GM12864 (cell line): ENCODE measurements at regions not wholly inside any gene's neighbourhood (a gene's known extent, or its start where the extent isn't known, plus 50 kb on each side); places are given as distances from the start of the nearest gene placed in this dataset.
A peak's percentile ranks its signal among the peaks of the same experiment; 100 is the strongest.

ENCODE experiments used
- DNase-seq: peaks from one replicate; pipeline ENCODE4 v3.0.0-alpha.2; 2011; ENCODE audit warnings: low read depth
- H3K4me3 ChIP-seq: 2 replicates; pipeline ENCODE4 v1.5.1; 2011; ENCODE audit warnings: mild to moderate bottlenecking, low read depth, low read length, control low read depth
- CTCF ChIP-seq: IDR thresholded peaks from 2 replicates; pipeline ENCODE4 v1.5.1; 2011; ENCODE audit warnings: low read depth, mild to moderate bottlenecking, moderate library complexity, low read length, control low read depth, inconsistent platforms; ENCODE audit errors: missing control alignments

- no peak overlapping the region for H3K4me3 ChIP-seq
- TF ChIP-seq CTCF: peak; percentile 84
Measured at GRCh38 chr7:25851332-25852210, 300.4 kb upstream of the NFE2L3 start.

GRCh38 chr7:25852211-25852938 lies 299.6 kb upstream of the NFE2L3 start:
- peak overlapping the region; percentile 5; the same call in 1 of the 2 replicates for H3K4me3 ChIP-seq
- no peak for DNase-seq
- TF ChIP-seq CTCF: no peak

More at GRCh38 chr7:25851332-25852210, 300.4 kb upstream of the NFE2L3 start:
- peak; percentile 25 for DNase-seq

GRCh38 chr7:25852939-25853271 lies 299.1 kb upstream of the NFE2L3 start:
- no peak overlapping the region for H3K4me3 ChIP-seq
- DNase-seq: no peak
- no peak for TF ChIP-seq CTCF

- DNase-seq: no peak
- no peak overlapping the region for H3K4me3 ChIP-seq
- no peak for TF ChIP-seq CTCF
Measured at GRCh38 chr7:25853314-25853713, 298.7 kb upstream of the NFE2L3 start.

DNA sequence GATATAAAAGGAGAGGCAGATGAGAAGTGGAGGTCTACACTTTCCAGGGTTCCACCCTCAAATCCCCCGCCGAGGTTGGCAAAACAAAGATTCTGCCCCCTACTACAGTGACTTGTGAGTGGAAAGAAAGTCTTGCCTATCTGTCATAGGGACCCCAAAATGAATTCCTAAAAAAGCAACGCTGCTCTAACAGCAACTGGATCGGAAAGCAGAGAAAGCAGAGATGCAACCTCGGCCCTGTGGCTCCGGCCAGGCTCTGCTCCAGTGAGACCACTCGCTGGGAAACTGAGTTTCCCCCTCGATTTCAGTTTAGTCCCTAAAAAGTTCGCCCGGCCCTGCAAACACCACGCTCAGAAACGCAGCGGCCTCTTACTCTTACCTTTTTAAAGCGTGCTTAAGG lies 297.9 kb upstream of the NFE2L3 start:
- DNase-seq: no peak
- no peak for TF ChIP-seq CTCF
- no peak overlapping the region for H3K4me3 ChIP-seq

- no peak overlapping the region for H3K4me3 ChIP-seq
Measured at GRCh38 chr7:25854608-25855497, 297.1 kb upstream of the NFE2L3 start.

More at GRCh38 chr7:25854608-25855497, 297.1 kb upstream of the NFE2L3 start:
- peak; percentile 71 for TF ChIP-seq CTCF
- peak; percentile 18 for DNase-seq
